UCSD-AML1 (cell line): ENCODE measurements at regions not wholly inside any gene's neighbourhood (a gene's known extent, or its start where the extent isn't known, plus 50 kb on each side); places are given as distances from the start of the nearest gene placed in this dataset.
"Not testable (repeated sequence)": the region's sequence is repeated elsewhere in the genome, so short reads cannot be mapped to it uniquely, and the experiment has no call there.

Experiments
- DNase-seq: peaks from one replicate; lab custom pipeline; 2025; ENCODE audit not compliant: unreplicated experiment; lab: John Stamatoyannopoulos, UW

GRCh38 chr22:22976033-22976922 lies 88.7 kb downstream of the IGLL5 start:
- DNase-seq, result no peak

- DNase-seq, result no peak
Observed at GRCh38 chr22:22977479-22978200, 90.0 kb downstream of the IGLL5 start.

DNA sequence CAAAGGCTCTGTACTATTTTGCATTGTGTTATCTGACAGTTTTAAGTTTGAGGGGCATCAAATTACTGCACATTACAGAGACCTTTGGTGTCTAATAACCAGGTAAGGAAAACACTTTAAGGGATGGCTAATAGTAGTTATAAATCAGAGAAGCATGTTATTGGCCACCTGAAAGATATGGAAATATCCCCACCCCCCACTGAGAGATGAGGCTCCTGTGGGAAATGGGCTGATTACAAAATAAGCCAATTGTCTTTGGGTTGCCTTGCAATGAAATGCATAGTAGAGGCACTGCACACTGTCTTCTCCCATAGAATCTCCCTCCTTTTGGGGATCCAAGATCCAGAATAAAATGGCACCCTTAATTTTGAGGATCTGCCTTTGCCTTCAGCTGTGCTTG lies 91.0 kb downstream of the IGLL5 start:
- no peak for DNase-seq

- no peak for DNase-seq
Observed at GRCh38 chr22:22979121-22979724, 91.1 kb upstream of the GNAZ start.

- DNase-seq, result no peak
Observed at GRCh38 chr22:22979954-22980353, 90.4 kb upstream of the GNAZ start.

GRCh38 chr22:22981670-22982571 lies 88.4 kb upstream of the GNAZ start:
- DNase-seq, result no peak

DNA sequence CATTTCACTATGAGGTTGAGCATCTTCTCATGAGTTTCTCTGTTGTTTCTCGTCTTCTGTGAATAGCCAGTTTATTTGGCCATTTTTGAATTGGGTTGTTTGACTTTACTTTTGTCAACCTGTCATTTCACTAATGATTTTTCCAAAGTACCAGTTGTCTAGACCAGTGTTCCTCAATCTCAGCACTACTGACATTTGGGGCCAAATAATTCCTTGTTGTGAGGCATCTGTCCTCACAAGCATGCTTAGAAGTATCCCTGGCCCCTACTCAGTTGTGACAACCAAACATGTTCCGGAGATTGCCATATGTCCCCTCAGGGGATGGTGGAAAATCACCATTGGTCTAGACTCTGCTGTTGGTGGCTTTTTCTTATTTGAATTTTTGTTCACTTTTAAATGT lies 87.7 kb upstream of the GNAZ start:
- no peak for DNase-seq

DNA sequence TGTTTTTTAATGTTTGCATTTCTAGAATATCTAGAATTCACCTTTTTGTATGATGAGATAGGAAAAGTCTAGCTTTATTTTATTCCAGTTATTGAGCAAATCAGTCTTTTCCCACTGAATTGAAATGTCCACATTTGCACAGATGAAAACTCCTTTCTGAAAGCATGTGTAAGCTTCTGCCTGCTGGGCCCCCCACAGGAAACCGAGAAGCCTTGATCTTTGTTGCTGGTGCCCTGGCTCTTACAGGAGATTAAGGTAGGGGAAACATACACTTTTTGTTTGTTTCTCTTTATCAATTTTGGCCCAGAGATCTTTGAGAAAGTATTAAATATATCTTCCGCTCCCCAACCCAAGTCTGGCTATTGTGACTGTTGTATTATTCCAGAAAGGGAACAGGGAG lies 87.2 kb upstream of the GNAZ start:
- no peak for DNase-seq

GRCh38 chr22:22983816-22984215 lies 86.5 kb upstream of the GNAZ start:
- no peak for DNase-seq

DNA sequence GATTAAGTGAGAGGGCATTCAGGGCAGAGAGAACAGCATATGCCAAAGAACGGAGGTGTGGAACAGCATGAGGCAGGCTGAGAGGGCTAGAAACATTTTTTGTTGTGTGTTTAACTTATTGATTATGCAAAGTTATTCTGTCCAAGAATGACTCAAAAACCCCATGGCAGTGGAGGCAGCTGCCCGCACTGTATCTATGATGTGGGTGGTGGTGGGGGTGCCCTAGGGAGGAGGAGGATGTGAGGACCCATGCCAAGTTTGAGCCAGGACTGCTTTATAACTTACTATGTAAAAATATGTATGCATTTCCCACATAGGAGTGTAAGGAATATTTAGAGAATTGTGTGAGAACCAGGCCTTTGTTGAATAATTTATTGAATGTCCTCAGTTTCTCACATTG lies 85.4 kb upstream of the GNAZ start:
- no peak for DNase-seq

DNA sequence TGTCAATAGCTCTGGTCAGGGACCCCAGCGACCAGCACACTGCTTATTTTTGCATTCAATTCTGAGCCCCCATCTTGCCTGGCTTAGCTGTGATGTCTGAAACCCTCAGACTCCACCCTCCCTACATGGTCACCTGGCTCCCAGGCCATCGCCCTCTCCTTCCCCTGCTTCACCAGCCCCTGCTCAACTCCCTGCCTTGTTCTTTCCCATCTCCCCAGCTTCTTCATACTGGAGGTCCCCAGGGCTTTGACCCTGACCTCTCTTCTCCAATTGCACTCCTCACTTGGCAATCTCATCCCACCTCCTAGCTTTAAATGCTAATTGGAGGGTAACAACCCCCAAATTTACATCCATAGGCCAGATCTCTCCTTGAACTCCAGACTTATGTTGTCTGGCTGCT lies 84.3 kb upstream of the GNAZ start:
- DNase-seq, result no peak

DNA sequence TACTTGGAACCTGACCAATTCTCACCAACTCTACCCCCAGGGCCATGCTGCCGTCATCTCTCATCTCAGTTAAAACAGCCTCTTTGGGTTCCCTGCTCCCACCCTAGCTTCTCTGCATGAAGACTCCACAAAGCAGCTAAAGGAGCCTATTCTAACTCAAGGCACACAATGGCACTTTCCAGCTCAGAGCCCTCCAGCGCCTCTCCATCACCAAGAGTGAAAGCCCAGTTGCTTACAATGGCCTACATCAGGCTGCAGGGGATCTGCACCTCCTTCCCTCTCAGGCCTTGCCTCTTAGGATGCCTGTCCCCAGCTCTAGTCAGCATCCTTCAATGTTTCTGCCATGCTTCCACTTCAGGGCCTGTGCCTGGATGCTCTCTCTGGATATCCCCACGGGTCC lies 83.7 kb upstream of the GNAZ start:
- no peak for DNase-seq

- DNase-seq, result no peak
Observed at GRCh38 chr22:22988150-22988549, 82.2 kb upstream of the GNAZ start.

DNA sequence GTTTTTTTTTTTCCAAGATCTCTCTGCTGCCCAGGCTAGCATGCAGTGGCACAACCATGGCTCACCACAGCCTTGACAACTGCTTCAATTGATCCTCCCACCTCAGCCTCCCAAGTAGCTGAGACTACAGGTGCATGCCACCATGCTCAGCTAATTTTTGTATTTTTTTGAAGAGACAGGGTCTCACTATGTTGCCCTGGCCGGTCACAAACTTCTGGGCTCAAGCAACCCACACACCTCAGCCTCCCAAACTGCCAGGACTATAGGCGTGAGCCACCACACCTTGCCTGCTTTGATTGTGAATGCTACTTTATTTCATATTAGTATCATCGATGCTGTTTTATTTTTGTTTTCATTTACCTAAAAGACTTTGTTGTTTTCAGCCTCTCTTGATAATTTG lies 81.5 kb upstream of the GNAZ start:
- no peak for DNase-seq

DNA sequence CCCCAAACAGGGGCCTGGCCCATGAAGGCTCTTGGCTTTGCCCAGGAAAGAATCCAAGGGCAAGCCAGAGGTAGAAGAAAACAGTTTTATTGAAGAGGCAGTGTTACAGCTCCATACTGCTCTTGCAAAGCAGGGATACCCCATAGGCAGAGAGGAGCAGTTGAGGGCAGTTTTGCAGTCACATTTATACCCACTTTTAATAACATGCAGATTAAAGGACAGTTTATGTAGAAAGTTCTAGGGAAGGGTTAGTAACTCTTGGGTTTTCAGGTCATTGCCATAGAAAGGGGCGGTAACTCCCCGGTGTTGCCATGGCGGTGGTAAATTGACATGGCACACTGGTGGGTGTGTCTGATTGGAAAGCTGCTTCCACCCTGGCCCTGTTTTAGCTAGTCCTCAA lies 80.5 kb upstream of the GNAZ start:
- DNase-seq, result no peak

DNA sequence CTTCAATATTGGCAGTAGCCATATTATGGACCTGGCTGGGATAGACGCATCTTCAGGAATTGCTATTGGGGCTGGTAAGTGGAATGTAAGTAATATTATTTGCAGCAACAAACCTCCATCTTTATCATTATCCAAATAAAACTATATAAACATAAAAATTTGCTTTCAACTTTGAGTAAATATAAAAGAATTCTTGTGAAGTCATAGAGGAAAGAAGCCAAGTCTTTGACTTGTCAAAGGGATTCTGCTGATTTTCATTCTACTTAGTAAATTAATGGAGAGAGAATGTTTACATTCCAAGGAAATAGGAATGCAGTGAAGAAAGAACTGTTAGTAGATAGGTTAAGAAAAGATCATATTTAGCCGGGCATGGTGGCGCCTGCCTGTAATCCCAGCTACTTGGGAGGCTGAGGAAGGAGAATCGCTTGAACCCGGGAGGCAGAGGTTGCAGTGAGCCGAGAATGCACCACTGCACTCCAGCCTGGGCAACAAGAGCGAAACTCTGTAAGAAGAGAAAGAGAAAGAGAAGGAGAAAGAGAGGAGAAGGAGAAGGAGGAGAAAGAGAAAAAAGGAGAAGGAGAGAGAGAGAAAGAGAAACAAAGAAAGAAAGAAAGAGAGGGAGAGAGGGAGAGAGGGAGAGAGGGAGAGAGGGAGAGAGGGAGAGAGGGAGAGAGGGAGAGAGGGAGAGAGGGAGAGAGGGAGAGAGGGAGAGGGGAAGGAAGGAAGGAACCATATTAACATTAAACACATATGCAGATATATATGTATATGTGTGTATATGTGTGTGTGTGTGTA lies 79.4 kb upstream of the GNAZ start:
- not testable (repeated sequence) for DNase-seq

GRCh38 chr22:22992474-22992873 lies 77.8 kb upstream of the GNAZ start:
- DNase-seq, result no peak

- DNase-seq, result no peak
Observed at GRCh38 chr22:22993184-22993583, 77.1 kb upstream of the GNAZ start.

DNA sequence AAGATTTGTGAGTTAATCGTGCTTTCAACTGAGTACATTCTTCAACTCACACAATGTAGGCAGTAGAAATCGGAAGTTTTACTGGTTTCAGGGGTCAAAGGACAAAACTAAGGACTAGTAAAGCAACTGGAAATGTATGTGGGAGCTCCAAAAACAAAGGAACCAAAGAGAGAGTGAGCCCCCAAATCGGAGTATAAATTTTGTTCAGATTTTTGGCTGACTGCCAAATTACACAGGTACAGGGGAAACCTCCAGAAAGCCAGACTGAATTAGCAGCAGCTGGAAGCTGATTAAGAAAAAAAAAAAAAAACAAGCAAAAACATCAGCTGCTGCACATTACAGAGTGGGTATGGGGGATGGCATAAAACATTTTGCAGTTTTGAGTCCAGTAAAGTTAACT lies 75.2 kb upstream of the GNAZ start:
- DNase-seq, result no peak
